ENCODE measurements at regions not wholly inside any gene's neighbourhood (a gene's known extent, or its start where the extent isn't known, plus 50 kb on each side); places are given as distances from the start of the nearest gene placed in this dataset.

DNA sequence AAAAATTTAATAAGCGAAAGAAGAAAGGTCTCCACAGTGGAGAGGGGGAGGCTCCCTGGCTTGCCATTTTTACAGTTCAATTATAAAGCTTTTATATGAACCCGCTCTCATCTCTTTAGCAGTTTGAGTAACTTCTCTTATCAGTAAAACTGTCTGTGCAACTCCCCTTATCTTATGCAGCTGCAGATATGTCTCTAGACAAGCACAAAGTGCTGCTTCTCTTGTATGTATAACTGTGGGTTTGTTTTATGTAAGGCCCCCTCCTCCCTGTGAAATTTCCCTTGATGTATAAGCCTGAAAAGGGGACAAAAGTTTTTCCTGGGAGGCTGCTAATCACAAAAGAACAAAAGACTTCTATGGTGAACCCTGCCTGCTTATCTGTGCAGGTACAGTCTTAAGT is 90.2 kb upstream of the USP9Y start:
- DNase-seq (ENCODE audit: low spot score in 2 of 2): no peak
- TF ChIP-seq, protein P1, sequence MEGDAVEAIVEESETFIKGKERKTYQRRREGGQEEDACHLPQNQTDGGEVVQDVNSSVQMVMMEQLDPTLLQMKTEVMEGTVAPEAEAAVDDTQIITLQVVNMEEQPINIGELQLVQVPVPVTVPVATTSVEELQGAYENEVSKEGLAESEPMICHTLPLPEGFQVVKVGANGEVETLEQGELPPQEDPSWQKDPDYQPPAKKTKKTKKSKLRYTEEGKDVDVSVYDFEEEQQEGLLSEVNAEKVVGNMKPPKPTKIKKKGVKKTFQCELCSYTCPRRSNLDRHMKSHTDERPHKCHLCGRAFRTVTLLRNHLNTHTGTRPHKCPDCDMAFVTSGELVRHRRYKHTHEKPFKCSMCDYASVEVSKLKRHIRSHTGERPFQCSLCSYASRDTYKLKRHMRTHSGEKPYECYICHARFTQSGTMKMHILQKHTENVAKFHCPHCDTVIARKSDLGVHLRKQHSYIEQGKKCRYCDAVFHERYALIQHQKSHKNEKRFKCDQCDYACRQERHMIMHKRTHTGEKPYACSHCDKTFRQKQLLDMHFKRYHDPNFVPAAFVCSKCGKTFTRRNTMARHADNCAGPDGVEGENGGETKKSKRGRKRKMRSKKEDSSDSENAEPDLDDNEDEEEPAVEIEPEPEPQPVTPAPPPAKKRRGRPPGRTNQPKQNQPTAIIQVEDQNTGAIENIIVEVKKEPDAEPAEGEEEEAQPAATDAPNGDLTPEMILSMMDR (IDR thresholded peaks at IDR 0.05): no peak
- TF ChIP-seq POLR2A (IDR thresholded peaks at IDR 0.05) (no peak), POLR2AphosphoS5 (IDR thresholded peaks at IDR 0.05) (no peak)

DNA sequence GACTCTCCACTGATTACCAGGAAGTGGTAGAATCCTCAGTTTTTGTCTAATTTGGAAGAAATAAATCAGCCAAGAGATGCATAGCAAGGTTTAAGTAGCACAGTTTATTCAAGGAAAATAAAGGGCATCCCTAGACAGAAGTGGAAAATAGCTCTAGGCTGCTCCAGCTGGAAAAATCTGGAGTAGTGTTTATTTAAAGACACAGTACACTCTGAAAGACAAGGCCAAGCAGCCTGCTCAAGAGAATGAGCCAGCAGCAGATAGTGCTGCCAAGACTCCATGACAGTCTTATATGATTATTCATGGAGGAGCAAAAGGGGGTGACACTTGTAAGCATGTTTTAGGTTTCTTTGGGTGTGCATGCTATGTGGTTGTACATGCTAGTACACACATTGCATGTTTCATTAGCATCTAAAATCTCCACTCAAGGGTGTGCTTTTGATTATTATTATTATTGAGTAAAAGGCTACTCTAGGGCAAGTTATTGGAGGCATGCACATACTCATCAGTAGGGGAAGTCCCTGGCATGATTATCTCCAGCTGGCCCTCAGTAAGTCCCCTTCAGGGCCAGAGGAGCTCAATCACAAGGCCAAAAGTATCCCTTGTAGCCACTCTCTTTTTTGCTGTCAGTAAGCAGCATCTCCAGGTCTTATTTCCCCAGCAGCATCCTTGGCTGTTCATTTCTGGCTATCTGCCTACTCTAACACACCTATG is 85.1 kb upstream of the USP9Y start:
- intact Hi-C loops (cut with DNase I; ENCODE audit: low total_unique reads): no loop called here
- Histone ChIP-seq H3K27ac (no peak overlapping the region), H3K4me3 (no peak overlapping the region), H3K27me3 (no peaks in the 10 kb centered on the region), H3K36me3 (no peaks in the 10 kb centered on the region), H3K4me1 (no peaks in the 10 kb centered on the region), H3K9me3 (no peaks in the 10 kb centered on the region)
- no peak for TF ChIP-seq POLR2A (IDR thresholded peaks at IDR 0.05)
- DNase-seq (ENCODE audit: low spot score in 2 of 2): no peak

More for the DNA sequence above, 90.2 kb upstream of the USP9Y start:
- no peaks in the 10 kb centered on the region for H3K9me3 ChIP-seq
- H3K4me3 ChIP-seq: no peak overlapping the region
- intact Hi-C loops (cut with DNase I; ENCODE audit: low total_unique reads): no loop called here
- H3K4me1 ChIP-seq: no peaks in the 10 kb centered on the region
- H3K27me3 ChIP-seq: no peaks in the 10 kb centered on the region
- no peaks in the 10 kb centered on the region for H3K36me3 ChIP-seq
- no peak overlapping the region for H3K27ac ChIP-seq

DNA sequence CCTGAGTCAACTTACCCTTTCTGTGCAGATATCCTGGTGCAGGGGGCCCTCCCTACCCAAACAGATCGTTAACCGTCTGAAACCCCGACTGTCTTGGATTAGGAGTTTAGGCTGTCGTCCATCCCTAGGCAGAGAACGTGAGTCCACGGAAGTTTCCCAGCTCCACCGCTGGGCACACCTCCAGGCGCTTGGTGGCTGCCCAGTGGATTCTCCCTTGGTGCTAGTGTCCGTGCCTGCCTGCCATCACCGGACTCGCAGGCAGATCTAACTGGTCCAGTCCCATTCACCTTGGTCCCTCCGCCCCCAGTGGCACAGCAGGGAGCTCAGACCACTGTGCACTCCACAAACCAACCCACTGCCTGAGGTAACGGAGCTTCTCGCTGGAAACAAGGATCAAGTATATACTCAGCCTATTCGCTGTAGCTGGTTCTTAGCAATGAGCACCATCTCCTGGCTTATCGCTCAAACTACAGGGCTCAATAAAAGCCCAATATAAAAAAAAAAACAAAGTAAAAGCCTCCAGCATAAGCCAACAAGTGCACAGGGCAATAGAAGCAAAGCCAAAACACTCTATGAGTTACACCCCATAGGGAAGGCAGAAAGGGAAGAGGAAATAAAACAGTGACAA is 79.5 kb upstream of the USP9Y start:
- intact Hi-C loops (cut with DNase I; ENCODE audit: low total_unique reads): no loop called here
- no peaks in the 10 kb centered on the region for H3K4me1 ChIP-seq
- no peaks in the 10 kb centered on the region for H3K27me3 ChIP-seq
- no peaks in the 10 kb centered on the region for H3K36me3 ChIP-seq
- TF ChIP-seq, protein P1 (IDR thresholded peaks at IDR 0.05): no peak
- H3K9me3 ChIP-seq: no peaks in the 10 kb centered on the region
- no peak overlapping the region for H3K27ac ChIP-seq
- no peak overlapping the region for H3K4me3 ChIP-seq
- no peak for DNase-seq (ENCODE audit: low spot score in 2 of 2)

DNA sequence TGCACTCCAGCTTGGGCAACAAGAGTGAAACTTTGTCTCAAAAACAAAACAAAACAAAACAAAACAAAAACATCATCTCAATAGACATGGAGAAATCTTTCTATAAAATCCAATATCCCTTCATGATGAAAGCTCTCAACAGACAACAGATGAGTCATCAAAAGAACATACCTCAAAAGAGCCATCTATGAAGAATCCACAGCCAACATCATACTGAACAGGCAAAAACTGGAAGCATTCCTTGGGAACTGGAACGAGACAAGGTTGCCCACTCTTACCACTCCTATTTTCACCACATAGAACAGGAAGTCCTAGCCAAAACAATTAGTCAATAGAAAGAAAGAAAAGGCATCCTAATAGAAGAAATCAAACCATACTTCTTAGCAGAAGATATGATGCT is 77.8 kb upstream of the USP9Y start:
- Histone ChIP-seq H3K4me3 (no peak overlapping the region), H3K27me3 (no peaks in the 10 kb centered on the region), H3K9me3 (no peaks in the 10 kb centered on the region), H3K27ac (no peak overlapping the region), H3K4me1 (no peaks in the 10 kb centered on the region), H3K36me3 (no peaks in the 10 kb centered on the region)
- no peak for DNase-seq (ENCODE audit: low spot score in 2 of 2)
- intact Hi-C loops (cut with DNase I; ENCODE audit: low total_unique reads): no loop called here
- TF ChIP-seq POLR2A (IDR thresholded peaks at IDR 0.05) (no peak), POLR2AphosphoS5 (IDR thresholded peaks at IDR 0.05) (no peak)
- TF ChIP-seq, protein P1 (IDR thresholded peaks at IDR 0.05): no peak

DNA sequence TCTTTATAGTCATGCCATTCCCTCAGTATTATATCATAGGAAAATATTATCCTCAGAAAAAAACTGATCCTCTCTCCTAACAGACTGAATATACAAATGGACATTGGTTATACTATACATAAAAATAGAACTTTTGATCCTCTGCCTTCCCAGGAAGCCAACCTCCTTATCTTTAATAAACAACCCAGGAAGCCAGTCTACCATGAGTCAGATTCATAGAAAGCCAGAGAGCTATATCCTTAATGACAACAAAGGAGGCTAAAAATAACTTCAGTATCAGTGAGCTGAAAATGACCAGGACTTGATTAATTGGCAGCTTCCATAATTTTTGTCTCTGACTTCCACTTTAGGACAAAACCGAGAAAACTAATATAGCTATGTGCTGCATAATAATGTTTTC is 58.0 kb upstream of the USP9Y start:
- Histone ChIP-seq H3K9me3 (no peaks in the 10 kb centered on the region), H3K27ac (no peak overlapping the region), H3K4me1 (no peaks in the 10 kb centered on the region), H3K36me3 (no peaks in the 10 kb centered on the region), H3K27me3 (no peaks in the 10 kb centered on the region), H3K4me3 (no peak overlapping the region)
- no peak for DNase-seq (ENCODE audit: low spot score in 2 of 2)
- intact Hi-C loops (cut with DNase I; ENCODE audit: low total_unique reads): no loop called here
- TF ChIP-seq, protein P1 (IDR thresholded peaks at IDR 0.05): no peak
- TF ChIP-seq POLR2A (IDR thresholded peaks at IDR 0.05) (no peak), POLR2AphosphoS5 (IDR thresholded peaks at IDR 0.05) (no peak)
